Panc1 (cell line): ENCODE measurements at regions not wholly inside any gene's neighbourhood (a gene's known extent, or its start where the extent isn't known, plus 50 kb on each side); places are given as distances from the start of the nearest gene placed in this dataset.

Experiments used
- POLR2AphosphoS5 ChIP-seq: IDR thresholded peaks from 2 replicates; pipeline ENCODE4 v1.6.1; 2012; ENCODE audit warnings: mild to moderate bottlenecking, low read depth, low read length, moderate library complexity
- TCF7L2 ChIP-seq: IDR thresholded peaks from 2 replicates; pipeline ENCODE4 v1.6.1; 2011; ENCODE audit warnings: mild to moderate bottlenecking, low read depth, low read length, inconsistent platforms
- TF ChIP-seq, protein P1 (sequence below): fragments of 450-650 bp; IDR thresholded peaks from 2 replicates; pipeline ENCODE4 v1.5.1; 2017; ENCODE audit warnings: mild to moderate bottlenecking

- TF ChIP-seq POLR2AphosphoS5 (no peak), TCF7L2 (no peak)
- TF ChIP-seq, protein P1, sequence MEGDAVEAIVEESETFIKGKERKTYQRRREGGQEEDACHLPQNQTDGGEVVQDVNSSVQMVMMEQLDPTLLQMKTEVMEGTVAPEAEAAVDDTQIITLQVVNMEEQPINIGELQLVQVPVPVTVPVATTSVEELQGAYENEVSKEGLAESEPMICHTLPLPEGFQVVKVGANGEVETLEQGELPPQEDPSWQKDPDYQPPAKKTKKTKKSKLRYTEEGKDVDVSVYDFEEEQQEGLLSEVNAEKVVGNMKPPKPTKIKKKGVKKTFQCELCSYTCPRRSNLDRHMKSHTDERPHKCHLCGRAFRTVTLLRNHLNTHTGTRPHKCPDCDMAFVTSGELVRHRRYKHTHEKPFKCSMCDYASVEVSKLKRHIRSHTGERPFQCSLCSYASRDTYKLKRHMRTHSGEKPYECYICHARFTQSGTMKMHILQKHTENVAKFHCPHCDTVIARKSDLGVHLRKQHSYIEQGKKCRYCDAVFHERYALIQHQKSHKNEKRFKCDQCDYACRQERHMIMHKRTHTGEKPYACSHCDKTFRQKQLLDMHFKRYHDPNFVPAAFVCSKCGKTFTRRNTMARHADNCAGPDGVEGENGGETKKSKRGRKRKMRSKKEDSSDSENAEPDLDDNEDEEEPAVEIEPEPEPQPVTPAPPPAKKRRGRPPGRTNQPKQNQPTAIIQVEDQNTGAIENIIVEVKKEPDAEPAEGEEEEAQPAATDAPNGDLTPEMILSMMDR, result peak; percentile 75; the same call in 1 of the 2 replicates
Measured at GRCh38 chr1:218171302-218171893, 113.7 kb upstream of the RRP15 start.
